OCI-LY7 (cell line): ENCODE measurements at regions not wholly inside any gene's neighbourhood (a gene's known extent, or its start where the extent isn't known, plus 50 kb on each side); places are given as distances from the start of the nearest gene placed in this dataset.

Experiments used
- BruUV-seq: library from RNA; stranded (reverse); fragments of 400-500 nt; replicated peaks from 2 replicates; lab custom pipeline; 2021; lab: Mats Ljungman, UMichigan
- CTCF ChIA-PET: fragments of 300-600 bp; sonication (Branson Sonifier 250); formaldehyde crosslinking; loops from one replicate; lab custom pipeline; 2022; ENCODE audit warnings: antibody characterized with exemption; ENCODE audit not compliant: unreplicated experiment; lab: Charles Lee
- POLR2A ChIA-PET: fragments of 300-600 bp; sonication (Branson Sonifier 250); formaldehyde crosslinking; loops from one replicate; lab custom pipeline; 2022; ENCODE audit warnings: antibody characterized with exemption; lab: Charles Lee
- DNase-seq: peaks from one replicate; pipeline ENCODE4 v3.0.0-alpha.2; 2015; ENCODE audit warnings: low spot score
- H2AFZ ChIP-seq: fragments of 200-600 bp; sonication (generic), shearing (Covaris generic); 2 replicates; pipeline ENCODE4 v1.6.1; 2014; ENCODE audit warnings: mild to moderate bottlenecking, antibody characterized with exemption, low read length, moderate library complexity
- H3K27ac ChIP-seq: fragments of 200-600 bp; sonication (generic); 2 replicates; pipeline ENCODE4 v1.5.1; 2014; ENCODE audit warnings: mixed run types, low read depth, mild to moderate bottlenecking, moderate library complexity, low read length, inconsistent platforms; ENCODE audit not compliant: poor library complexity, severe bottlenecking
- H3K36me3 ChIP-seq: fragments of 200-600 bp; sonication (generic); 2 replicates; pipeline ENCODE4 v1.6.1; 2014; ENCODE audit warnings: mild to moderate bottlenecking, antibody characterized with exemption, low read length, moderate library complexity, mixed read lengths; ENCODE audit not compliant: insufficient read depth
- H3K4me1 ChIP-seq: fragments of 200-600 bp; sonication (generic); 2 replicates; pipeline ENCODE4 v1.5.1; 2014; ENCODE audit warnings: mild to moderate bottlenecking, low read length; ENCODE audit not compliant: insufficient read depth, poor library complexity, severe bottlenecking
- H3K4me2 ChIP-seq: fragments of 200-600 bp; sonication (generic); 2 replicates; pipeline ENCODE4 v1.6.1; 2014; ENCODE audit warnings: mild to moderate bottlenecking, low read length
- H3K4me3 ChIP-seq: fragments of 200-600 bp; sonication (generic); 2 replicates; pipeline ENCODE4 v1.5.1; 2014; ENCODE audit warnings: mild to moderate bottlenecking, low read depth, low read length; ENCODE audit not compliant: poor library complexity, severe bottlenecking
- H3K79me2 ChIP-seq: fragments of 200-600 bp; sonication (generic); 2 replicates; pipeline ENCODE4 v1.6.1; 2016; ENCODE audit warnings: low read depth, mild to moderate bottlenecking, low read length, moderate library complexity, mixed read lengths; ENCODE audit not compliant: insufficient read depth
- H3K9me2 ChIP-seq: fragments of 200-600 bp; sonication (generic); 2 replicates; pipeline ENCODE4 v1.6.1; 2016; ENCODE audit warnings: mild to moderate bottlenecking, low read length, mixed read lengths; ENCODE audit not compliant: insufficient read depth
- H3K9me3 ChIP-seq: fragments of 200-600 bp; sonication (generic); 2 replicates; pipeline ENCODE4 v1.6.1; 2014; ENCODE audit warnings: mild to moderate bottlenecking, mixed run types, low read length, mixed read lengths
- H4K20me1 ChIP-seq: fragments of 200-600 bp; sonication (generic); 2 replicates; pipeline ENCODE4 v1.6.1; 2014; ENCODE audit warnings: mild to moderate bottlenecking, antibody characterized with exemption, low read length, moderate library complexity, mixed read lengths; ENCODE audit not compliant: insufficient read depth
- CTCF ChIP-seq: fragments of 200-600 bp; sonication (generic); conservative IDR thresholded peaks from 2 replicates; pipeline ENCODE4 v1.5.1; 2014; ENCODE audit warnings: mild to moderate bottlenecking, antibody characterized with exemption, low read length, moderate library complexity, mixed read lengths
- EZH2phosphoT487 ChIP-seq: fragments of 200-600 bp; sonication (generic); IDR thresholded peaks from 2 replicates; pipeline ENCODE4 v1.6.1; 2018; ENCODE audit warnings: low read depth, borderline replicate concordance, mild to moderate bottlenecking, mixed run types, antibody characterized with exemption, low read length, moderate library complexity, mixed read lengths
- intact Hi-C: fragments of 100-400 bp; cut with micrococcal nuclease; formaldehyde crosslinking; loops from one replicate; pipeline ENCODE4 v1.10.0; 2022; ENCODE audit not compliant: unreplicated experiment

GRCh38 chr9:115944166-115944948 is 209.2 kb upstream of the PAPPA start:
- DNase-seq = no peak
- no peak overlapping the region for H2AFZ ChIP-seq
- H3K4me2 ChIP-seq = no peak overlapping the region
- no peak overlapping the region for H3K27ac ChIP-seq
- no peaks in the 10 kb centered on the region for H3K9me2 ChIP-seq
- CTCF ChIA-PET = no interaction called here
- intact Hi-C loops = no loop called here
- no peaks in the 10 kb centered on the region for H3K4me1 ChIP-seq
- POLR2A ChIA-PET = interaction anchor here (0.6 kb wide), 1 partner anchor 809 kb away, joined by 3 read pairs; no protein-coding TSS in a partner anchor
- TF ChIP-seq CTCF (no peak), EZH2phosphoT487 (no peak)
- H3K36me3 ChIP-seq = no peaks in the 10 kb centered on the region
- no peaks in the 10 kb centered on the region for H3K79me2 ChIP-seq
- no peaks in the 10 kb centered on the region for H4K20me1 ChIP-seq
- BruUV-seq = no TSS peak
- H3K9me3 ChIP-seq = no peaks in the 10 kb centered on the region
- no peak overlapping the region for H3K4me3 ChIP-seq

DNA sequence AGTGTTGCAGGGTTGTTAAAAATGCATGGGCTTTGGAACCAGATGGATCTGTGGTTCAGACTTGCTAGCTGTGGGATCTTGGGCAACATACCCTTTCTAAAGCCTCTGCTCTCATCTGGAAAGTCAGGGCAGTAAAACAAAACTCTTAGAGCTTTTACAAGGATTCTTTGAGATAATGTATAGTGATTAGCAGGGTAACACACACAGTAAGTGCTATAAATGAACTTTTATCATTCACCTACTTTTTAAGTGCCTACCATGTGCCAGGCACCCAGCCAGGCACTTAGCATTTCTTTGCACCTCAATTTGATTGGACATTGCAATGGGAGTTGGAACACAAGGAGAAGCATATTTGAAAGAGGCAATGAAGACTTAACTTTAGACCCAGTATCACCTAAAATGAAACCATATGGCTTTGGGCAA is 208.6 kb upstream of the PAPPA start:
- no peak for TF ChIP-seq EZH2phosphoT487
- no peaks in the 10 kb centered on the region for H3K9me2 ChIP-seq
- no peak overlapping the region for H2AFZ ChIP-seq
- no peaks in the 10 kb centered on the region for H4K20me1 ChIP-seq
- DNase-seq = no peak
- H3K4me1 ChIP-seq = no peaks in the 10 kb centered on the region
- no peaks in the 10 kb centered on the region for H3K9me3 ChIP-seq
- no peaks in the 10 kb centered on the region for H3K36me3 ChIP-seq
- BruUV-seq = no TSS peak
- no peak overlapping the region for H3K4me2 ChIP-seq
- intact Hi-C loops = no loop called here
- H3K27ac ChIP-seq = no peak overlapping the region
- H3K79me2 ChIP-seq = no peaks in the 10 kb centered on the region
- H3K4me3 ChIP-seq = no peak overlapping the region
- ChIA-PET CTCF (no interaction called here), POLR2A (no interaction called here)

GRCh38 chr9:115946530-115946929 is 207.1 kb upstream of the PAPPA start:
- H3K4me2 ChIP-seq = no peak overlapping the region
- TF ChIP-seq EZH2phosphoT487 (no peak), CTCF (no peak)
- H3K9me2 ChIP-seq = no peaks in the 10 kb centered on the region
- no peak overlapping the region for H2AFZ ChIP-seq
- H3K27ac ChIP-seq = no peak overlapping the region
- H3K9me3 ChIP-seq = no peaks in the 10 kb centered on the region
- no peaks in the 10 kb centered on the region for H4K20me1 ChIP-seq
- ChIA-PET POLR2A (no interaction called here), CTCF (no interaction called here)
- H3K79me2 ChIP-seq = no peaks in the 10 kb centered on the region
- no peak for DNase-seq
- no peak overlapping the region for H3K4me3 ChIP-seq
- intact Hi-C loops = no loop called here
- H3K36me3 ChIP-seq = no peaks in the 10 kb centered on the region
- no peaks in the 10 kb centered on the region for H3K4me1 ChIP-seq
- BruUV-seq = no TSS peak
